OCI-LY3 (cell line): ENCODE measurements at regions not wholly inside any gene's neighbourhood (a gene's known extent, or its start where the extent isn't known, plus 50 kb on each side); places are given as distances from the start of the nearest gene placed in this dataset.

ENCODE experiments used
- CTCF ChIP-seq: fragments of 200-600, 300-600 bp; sonication (generic); IDR thresholded peaks from 2 replicates; pipeline ENCODE4 v1.5.1; 2014; ENCODE audit warnings: antibody characterized with exemption, low read length, low read depth
- EZH2phosphoT487 ChIP-seq: fragments of 200-600 bp; shearing (Covaris generic); IDR thresholded peaks from 2 replicates; pipeline ENCODE4 v1.6.1; 2018; ENCODE audit warnings: antibody characterized with exemption, mixed run types, low read depth

GRCh38 chr9:89722712-89723111, 117.9 kb downstream of the GADD45G start:
- TF ChIP-seq CTCF, result no peak
- TF ChIP-seq EZH2phosphoT487, result no peak
